IPS DF 6.9 (cell line): ENCODE measurements at regions not wholly inside any gene's neighbourhood (a gene's known extent, or its start where the extent isn't known, plus 50 kb on each side); places are given as distances from the start of the nearest gene placed in this dataset.

Experiments used
- DNase-seq: peaks from one replicate; pipeline ENCODE4 v3.0.0-alpha.2; 2013; ENCODE audit warnings: low read depth, low spot score
- H3K27ac ChIP-seq: one replicate; pipeline ENCODE4 v1.5.1; 2013; ENCODE audit warnings: low read length, control low read depth
- H3K27me3 ChIP-seq: 2 replicates; pipeline ENCODE4 v1.6.1; 2013; ENCODE audit warnings: mild to moderate bottlenecking, low read length; ENCODE audit not compliant: control insufficient read depth, insufficient read depth
- H3K36me3 ChIP-seq: 2 replicates; pipeline ENCODE4 v1.6.1; 2013; ENCODE audit warnings: low read length; ENCODE audit not compliant: control insufficient read depth, insufficient read depth
- H3K4me1 ChIP-seq: 2 replicates; pipeline ENCODE4 v1.6.1; 2013; ENCODE audit warnings: low read length; ENCODE audit not compliant: control insufficient read depth, insufficient read depth
- H3K4me3 ChIP-seq: 2 replicates; pipeline ENCODE4 v1.5.1; 2013; ENCODE audit warnings: mild to moderate bottlenecking, low read length
- H3K9me3 ChIP-seq: 2 replicates; pipeline ENCODE4 v1.6.1; 2013; ENCODE audit warnings: low read length, inconsistent platforms; ENCODE audit not compliant: control insufficient read depth, insufficient read depth
- WGBS: extraction: QIAGEN DNeasy Blood & Tissue Kit; methylation state at CpG from one replicate; pipeline ENCODE4 v1.1.7; 2013; ENCODE audit warnings: mixed read lengths, missing lambda C conversion rate; ENCODE audit not compliant: insufficient read length, insufficient coverage; 5-methylcytosine and 5-hydroxymethylcytosine counted together

DNA sequence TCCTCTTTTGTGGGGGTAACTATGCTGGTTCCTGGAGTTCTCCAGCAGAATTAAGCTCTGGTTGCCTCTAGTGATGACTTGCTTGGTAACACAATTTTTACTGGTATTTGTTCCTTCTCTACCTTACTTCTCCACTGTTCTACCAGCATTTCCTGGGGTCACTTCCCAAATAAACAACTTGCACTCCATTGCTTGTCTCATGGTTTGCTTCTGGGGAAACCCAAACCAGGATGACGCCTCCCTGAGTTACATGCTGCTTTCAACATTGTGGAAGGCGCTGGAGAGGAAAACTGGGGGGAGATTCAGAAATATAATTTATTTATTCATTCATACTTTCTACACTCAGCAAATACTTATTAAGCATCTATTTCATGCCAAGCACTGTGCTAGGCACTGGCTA is 55.3 kb upstream of the AK4 start:
- Histone ChIP-seq H3K36me3 (no peaks in the 10 kb centered on the region), H3K27ac (no peak overlapping the region), H3K9me3 (no peaks in the 10 kb centered on the region), H3K4me3 (no peak overlapping the region), H3K27me3 (no peaks in the 10 kb centered on the region), H3K4me1 (no peaks in the 10 kb centered on the region)
- DNase-seq = no peak
- WGBS = no CpG with 5 or more reads among the region's 2 CpGs

- H3K36me3 ChIP-seq = no peaks in the 10 kb centered on the region
- H3K27ac ChIP-seq = no peak overlapping the region
- no peaks in the 10 kb centered on the region for H3K4me1 ChIP-seq
- no peaks in the 10 kb centered on the region for H3K9me3 ChIP-seq
- no CpG with 5 or more reads among the region's 2 CpGs for whole genome bisulfite sequencing
- no peak overlapping the region for H3K4me3 ChIP-seq
- H3K27me3 ChIP-seq = no peaks in the 10 kb centered on the region
- DNase-seq = no peak
Observed at GRCh38 chr1:65097076-65097475, 50.9 kb upstream of the AK4 start.
